ENCODE measurements at regions not wholly inside any gene's neighbourhood (a gene's known extent, or its start where the extent isn't known, plus 50 kb on each side); places are given as distances from the start of the nearest gene placed in this dataset.

DNA sequence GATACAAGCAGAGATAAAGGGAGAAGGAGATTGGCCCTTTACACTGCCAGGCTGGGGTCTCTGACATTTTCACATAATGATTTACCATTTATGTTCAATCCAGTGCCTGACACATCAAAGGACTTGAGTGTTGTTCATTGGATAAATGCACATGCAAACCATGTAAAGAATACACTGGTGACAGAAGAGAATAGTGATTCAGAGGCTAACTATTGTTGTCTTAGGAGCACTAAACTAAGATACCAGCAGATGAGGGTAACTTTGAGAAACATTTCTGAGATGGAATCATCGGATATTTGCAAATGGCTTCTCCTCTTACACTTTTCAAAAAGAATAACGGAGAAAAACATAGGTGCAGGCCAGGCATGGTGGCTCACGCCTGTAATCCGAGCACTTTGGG lies 67.3 kb upstream of the HHIP start:
- TF ChIP-seq L3MBTL2 (conservative IDR thresholded peaks at IDR 0.05) (no peak), SP1 (IDR thresholded peaks at IDR 0.05) (no peak), BHLHE40 (IDR thresholded peaks at IDR 0.05; ENCODE audit: borderline replicate concordance) (no peak), FOXA1 (IDR thresholded peaks at IDR 0.05) (no peak), FOXM1 (IDR thresholded peaks at IDR 0.05; ENCODE audit: borderline replicate concordance) (no peak), ZNF384 (IDR thresholded peaks at IDR 0.05) (no peak), TARDBP (IDR thresholded peaks at IDR 0.05) (no peak), LEF1 (IDR thresholded peaks at IDR 0.05; ENCODE audit: borderline replicate concordance) (no peak), HDGF (IDR thresholded peaks at IDR 0.05; ENCODE audit: borderline replicate concordance) (no peak)
- TF ChIP-seq, protein P1, sequence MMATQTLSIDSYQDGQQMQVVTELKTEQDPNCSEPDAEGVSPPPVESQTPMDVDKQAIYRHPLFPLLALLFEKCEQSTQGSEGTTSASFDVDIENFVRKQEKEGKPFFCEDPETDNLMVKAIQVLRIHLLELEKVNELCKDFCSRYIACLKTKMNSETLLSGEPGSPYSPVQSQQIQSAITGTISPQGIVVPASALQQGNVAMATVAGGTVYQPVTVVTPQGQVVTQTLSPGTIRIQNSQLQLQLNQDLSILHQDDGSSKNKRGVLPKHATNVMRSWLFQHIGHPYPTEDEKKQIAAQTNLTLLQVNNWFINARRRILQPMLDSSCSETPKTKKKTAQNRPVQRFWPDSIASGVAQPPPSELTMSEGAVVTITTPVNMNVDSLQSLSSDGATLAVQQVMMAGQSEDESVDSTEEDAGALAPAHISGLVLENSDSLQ (IDR thresholded peaks at IDR 0.05), result no peak

All from HEK293T (cell line).